Mesendoderm (in vitro differentiated cells): ENCODE measurements at regions not wholly inside any gene's neighbourhood (a gene's known extent, or its start where the extent isn't known, plus 50 kb on each side); places are given as distances from the start of the nearest gene placed in this dataset.
A peak's percentile ranks its signal among the peaks of the same experiment; 100 is the strongest.
"Not testable (repeated sequence)": the region's sequence is repeated elsewhere in the genome, so short reads cannot be mapped to it uniquely, and the experiment has no call there.

Experiments
- DNase-seq: peaks from one replicate; pipeline ENCODE4 v3.0.0; 2013
- H2AK5ac ChIP-seq: 2 replicates; pipeline ENCODE4 v1.6.1; 2013; ENCODE audit warnings: low read length, inconsistent platforms
- H2BK120ac ChIP-seq: 2 replicates; pipeline ENCODE4 v1.6.1; 2013; ENCODE audit warnings: low read depth, mild to moderate bottlenecking, low read length, moderate library complexity, mixed read lengths
- H2BK15ac ChIP-seq: replicated peaks from 2 replicates; pipeline ENCODE4 v1.6.1; 2013; ENCODE audit warnings: low read depth, mild to moderate bottlenecking, moderate library complexity
- H2BK5ac ChIP-seq: 2 replicates; pipeline ENCODE4 v1.6.1; 2013; ENCODE audit warnings: low read length, inconsistent platforms
- H3K18ac ChIP-seq: 2 replicates; pipeline ENCODE4 v1.6.1; 2013; ENCODE audit warnings: mild to moderate bottlenecking, low read length, mixed read lengths
- H3K23ac ChIP-seq: one replicate; pipeline ENCODE4 v1.6.1; 2013; ENCODE audit warnings: low read length
- H3K27ac ChIP-seq: 2 replicates; pipeline ENCODE4 v1.5.1; 2013; ENCODE audit warnings: low read depth, mild to moderate bottlenecking, inconsistent platforms, low read length, moderate library complexity
- H3K27me3 ChIP-seq: 2 replicates; pipeline ENCODE4 v1.6.1; 2013; ENCODE audit warnings: low read length, control low read depth, mild to moderate bottlenecking, inconsistent platforms; ENCODE audit not compliant: insufficient read depth, poor library complexity
- H3K36me3 ChIP-seq: 2 replicates; pipeline ENCODE4 v1.6.1; 2013; ENCODE audit warnings: low read length, inconsistent platforms; ENCODE audit not compliant: control insufficient read depth, insufficient read depth
- H3K4ac ChIP-seq: one replicate; pipeline ENCODE4 v1.6.1; 2013; ENCODE audit warnings: low read depth, mild to moderate bottlenecking, low read length, moderate library complexity
- H3K4me1 ChIP-seq: 2 replicates; pipeline ENCODE4 v1.6.1; 2013; ENCODE audit warnings: low read depth, low read length, inconsistent platforms; ENCODE audit not compliant: control insufficient read depth
- H3K4me2 ChIP-seq: 2 replicates; pipeline ENCODE4 v1.6.1; 2013; ENCODE audit warnings: low read length
- H3K4me3 ChIP-seq: 2 replicates; pipeline ENCODE4 v1.5.1; 2013; ENCODE audit warnings: mild to moderate bottlenecking, low read length
- H3K56ac ChIP-seq: one replicate; pipeline ENCODE4 v1.6.1; 2013; ENCODE audit warnings: low read length
- H3K79me1 ChIP-seq: 2 replicates; pipeline ENCODE4 v1.6.1; 2013; ENCODE audit warnings: low read length, inconsistent platforms
- H3K79me2 ChIP-seq: 2 replicates; pipeline ENCODE4 v1.6.1; 2013; ENCODE audit warnings: mild to moderate bottlenecking, low read length; ENCODE audit not compliant: control insufficient read depth, insufficient read depth
- H3K9ac ChIP-seq: 2 replicates; pipeline ENCODE4 v1.6.1; 2013; ENCODE audit warnings: low read length, inconsistent platforms
- H4K5ac ChIP-seq: one replicate; pipeline ENCODE4 v1.6.1; 2013; ENCODE audit warnings: low read length
- H4K8ac ChIP-seq: one replicate; pipeline ENCODE4 v1.6.1; 2013; ENCODE audit warnings: low read depth, mild to moderate bottlenecking, control low read depth, low read length, moderate library complexity
- WGBS: extraction: QIAGEN DNeasy Blood & Tissue Kit; methylation state at CpG from one replicate; pipeline ENCODE4 v1.1.7; 2013; ENCODE audit warnings: low lambda C conversion rate, missing lambda C conversion rate; ENCODE audit not compliant: insufficient coverage; ENCODE audit errors: extremely low coverage; 5-methylcytosine and 5-hydroxymethylcytosine counted together

- Histone ChIP-seq H2AK5ac (no peak overlapping the region), H3K36me3 (no peaks in the 10 kb centered on the region), H2BK120ac (no peak overlapping the region), H2BK15ac (no peak overlapping the region), H4K8ac (no peak overlapping the region), H3K4me2 (no peak overlapping the region), H2BK5ac (no peak overlapping the region), H3K79me1 (no peaks in the 10 kb centered on the region), H3K27ac (peak overlapping the region; percentile 72), H3K27me3 (no peaks in the 10 kb centered on the region), H3K4me3 (no peak overlapping the region), H3K56ac (no peak overlapping the region), H4K5ac (no peak overlapping the region), H3K23ac (no peak overlapping the region), H3K4ac (no peak overlapping the region), H3K9ac (no peak overlapping the region), H3K18ac (no peak overlapping the region), H3K4me1 (peaks cover 3% of the 10 kb centered on the region), H3K79me2 (no peaks in the 10 kb centered on the region)
- peak; percentile 85 for DNase-seq
- WGBS: no CpG with 5 or more reads among the region's 4 CpGs
These were observed 1722.7 kb downstream of the SLITRK5 start for GRCh38 chr13:89393758-89394304.

GRCh38 chr13:89401264-89401675 is 1730.1 kb downstream of the SLITRK5 start:
- DNase-seq: peak; percentile 17
- H2BK5ac ChIP-seq: no peak overlapping the region
- no peak overlapping the region for H2AK5ac ChIP-seq
- no peaks in the 10 kb centered on the region for H3K79me2 ChIP-seq
- no peaks in the 10 kb centered on the region for H3K4me1 ChIP-seq
- peak overlapping the region; percentile 80 for H3K18ac ChIP-seq
- no peaks in the 10 kb centered on the region for H3K27me3 ChIP-seq
- H2BK120ac ChIP-seq: no peak overlapping the region
- peak overlapping the region; percentile 57 for H2BK15ac ChIP-seq
- no peak overlapping the region for H4K8ac ChIP-seq
- H3K4me2 ChIP-seq: no peak overlapping the region
- no peaks in the 10 kb centered on the region for H3K79me1 ChIP-seq
- no CpG with 5 or more reads among the region's 2 CpGs for WGBS
- no peak overlapping the region for H3K56ac ChIP-seq
- H3K9ac ChIP-seq: no peak overlapping the region
- no peak overlapping the region for H3K23ac ChIP-seq
- H4K5ac ChIP-seq: no peak overlapping the region
- no peaks in the 10 kb centered on the region for H3K36me3 ChIP-seq
- no peak overlapping the region for H3K27ac ChIP-seq
- no peak overlapping the region for H3K4me3 ChIP-seq
- H3K4ac ChIP-seq: no peak overlapping the region

- H3K79me2 ChIP-seq: no peaks in the 10 kb centered on the region
- H4K8ac ChIP-seq: no peak overlapping the region
- no peak overlapping the region for H2BK15ac ChIP-seq
- H3K9ac ChIP-seq: no peak overlapping the region
- H3K4me1 ChIP-seq: no peaks in the 10 kb centered on the region
- H3K56ac ChIP-seq: no peak overlapping the region
- no peak overlapping the region for H3K4me2 ChIP-seq
- no peak overlapping the region for H2AK5ac ChIP-seq
- no peak for DNase-seq
- no peak overlapping the region for H3K23ac ChIP-seq
- no peak overlapping the region for H3K27ac ChIP-seq
- no peak overlapping the region for H4K5ac ChIP-seq
- no CpG with 5 or more reads among the region's 1 CpG for WGBS
- H3K4me3 ChIP-seq: no peak overlapping the region
- no peak overlapping the region for H2BK120ac ChIP-seq
- H3K18ac ChIP-seq: no peak overlapping the region
- H3K79me1 ChIP-seq: no peaks in the 10 kb centered on the region
- H3K27me3 ChIP-seq: no peaks in the 10 kb centered on the region
- H3K36me3 ChIP-seq: no peaks in the 10 kb centered on the region
- H3K4ac ChIP-seq: no peak overlapping the region
- no peak overlapping the region for H2BK5ac ChIP-seq
These were observed 1731.0 kb downstream of the SLITRK5 start for GRCh38 chr13:89402211-89402610.

- H2BK15ac ChIP-seq, H3K4me2 ChIP-seq, H3K9ac ChIP-seq, H3K56ac ChIP-seq, H3K79me2 ChIP-seq, H3K27me3 ChIP-seq, H3K4me3 ChIP-seq, H3K18ac ChIP-seq, H3K27ac ChIP-seq, H4K8ac ChIP-seq, H3K79me1 ChIP-seq, H4K5ac ChIP-seq, H2AK5ac ChIP-seq, H3K4ac ChIP-seq, H3K23ac ChIP-seq, H3K4me1 ChIP-seq, H2BK120ac ChIP-seq, H2BK5ac ChIP-seq, H3K36me3 ChIP-seq: not testable (repeated sequence)
- DNase-seq: peak; percentile 79
- no CpG with 5 or more reads among the region's 6 CpGs for WGBS
These were observed 1734.9 kb downstream of the SLITRK5 start for GRCh38 chr13:89406096-89406495.

GRCh38 chr13:89407357-89407756 is 1736.2 kb downstream of the SLITRK5 start:
- Histone ChIP-seq H3K18ac (peak overlapping the region; percentile 60), H3K4ac (no peak overlapping the region), H2AK5ac (no peak overlapping the region), H3K36me3 (no peaks in the 10 kb centered on the region), H3K27me3 (no peaks in the 10 kb centered on the region), H4K5ac (no peak overlapping the region), H3K4me1 (no peaks in the 10 kb centered on the region), H3K4me2 (no peak overlapping the region), H3K79me1 (no peaks in the 10 kb centered on the region), H2BK15ac (no peak overlapping the region), H3K27ac (no peak overlapping the region), H3K23ac (no peak overlapping the region), H3K9ac (no peak overlapping the region), H2BK5ac (no peak overlapping the region), H3K79me2 (no peaks in the 10 kb centered on the region), H3K56ac (no peak overlapping the region), H4K8ac (peak overlapping the region; percentile 13), H2BK120ac (no peak overlapping the region), H3K4me3 (no peak overlapping the region)
- no CpG with 5 or more reads among the region's 4 CpGs for WGBS
- no peak for DNase-seq

GRCh38 chr13:89432997-89433396 is 1761.8 kb downstream of the SLITRK5 start:
- Histone ChIP-seq H2AK5ac (no peak overlapping the region), H4K8ac (no peak overlapping the region), H2BK120ac (no peak overlapping the region), H3K18ac (no peak overlapping the region), H3K4me3 (no peak overlapping the region), H4K5ac (no peak overlapping the region), H3K4me2 (no peak overlapping the region), H2BK5ac (no peak overlapping the region), H2BK15ac (peak overlapping the region; percentile 19), H3K56ac (no peak overlapping the region), H3K9ac (no peak overlapping the region), H3K36me3 (no peaks in the 10 kb centered on the region), H3K4me1 (no peaks in the 10 kb centered on the region), H3K27me3 (no peaks in the 10 kb centered on the region), H3K27ac (no peak overlapping the region), H3K79me1 (no peaks in the 10 kb centered on the region), H3K79me2 (no peaks in the 10 kb centered on the region), H3K23ac (no peak overlapping the region), H3K4ac (no peak overlapping the region)
- no CpG with 5 or more reads among the region's 2 CpGs for WGBS
- DNase-seq: no peak
